HG03439 (cell line): ENCODE measurements at regions not wholly inside any gene's neighbourhood (a gene's known extent, or its start where the extent isn't known, plus 50 kb on each side); places are given as distances from the start of the nearest gene placed in this dataset.
"Not testable (repeated sequence)": the region's sequence is repeated elsewhere in the genome, so short reads cannot be mapped to it uniquely, and the experiment has no call there.

Source experiments
- ATAC-seq: cut with Tn5 transposase; IDR thresholded peaks from one replicate; pipeline ENCODE4 v1.9.1; 2021; ENCODE audit warnings: mild to moderate bottlenecking, moderate library complexity; ENCODE audit not compliant: unreplicated experiment

- ATAC-seq, result no peak
These were observed 242.5 kb downstream of the MYCN start for GRCh38 chr2:16182841-16183240.

DNA sequence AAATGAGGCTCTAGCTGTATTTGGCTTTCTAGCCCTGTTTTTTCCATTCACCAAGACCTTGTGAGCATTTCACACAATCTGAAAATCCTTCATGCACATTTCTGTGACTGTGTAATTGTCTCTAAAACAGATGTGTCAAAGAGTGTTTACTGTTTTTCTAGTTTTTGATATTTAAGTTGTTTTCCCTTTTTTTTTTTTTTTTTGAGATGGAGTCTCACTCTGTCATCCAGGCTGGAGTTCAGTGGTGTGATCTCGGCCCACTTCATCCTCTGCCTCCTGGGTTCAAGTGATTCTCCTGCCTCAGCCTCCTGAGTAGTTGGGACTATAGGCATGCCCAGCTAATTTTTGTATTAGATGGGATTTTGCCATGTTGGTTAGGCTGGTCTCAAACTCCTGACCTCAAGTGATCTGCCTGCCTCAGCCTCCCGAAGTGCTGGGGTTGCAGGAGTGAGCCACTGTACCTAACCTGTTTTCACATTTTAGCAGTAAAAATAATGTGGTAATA, 242.0 kb downstream of the MYCN start:
- not testable (repeated sequence) for ATAC-seq

DNA sequence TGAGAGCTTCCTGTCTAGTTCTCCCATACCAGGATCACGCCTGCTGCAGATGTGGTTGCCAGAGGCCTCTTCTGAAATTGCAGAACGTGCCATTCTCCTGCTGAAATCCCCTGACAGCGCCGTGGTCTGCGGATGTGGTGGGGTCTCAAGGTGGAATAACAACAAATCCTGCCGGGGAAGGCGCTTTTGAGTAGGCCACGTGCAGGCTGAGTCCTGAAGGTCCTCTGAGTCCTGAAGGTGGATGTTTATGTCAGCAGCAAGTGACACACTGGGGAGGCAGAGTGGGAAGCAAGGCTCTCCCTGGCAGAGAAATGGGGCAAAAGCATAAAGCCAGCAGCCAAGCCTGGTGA, 241.4 kb downstream of the MYCN start:
- ATAC-seq, result no peak

GRCh38 chr2:16181062-16181740, 240.9 kb downstream of the MYCN start:
- no peak for ATAC-seq

- no peak for ATAC-seq
These were observed 240.3 kb downstream of the MYCN start for GRCh38 chr2:16180631-16181030.

DNA sequence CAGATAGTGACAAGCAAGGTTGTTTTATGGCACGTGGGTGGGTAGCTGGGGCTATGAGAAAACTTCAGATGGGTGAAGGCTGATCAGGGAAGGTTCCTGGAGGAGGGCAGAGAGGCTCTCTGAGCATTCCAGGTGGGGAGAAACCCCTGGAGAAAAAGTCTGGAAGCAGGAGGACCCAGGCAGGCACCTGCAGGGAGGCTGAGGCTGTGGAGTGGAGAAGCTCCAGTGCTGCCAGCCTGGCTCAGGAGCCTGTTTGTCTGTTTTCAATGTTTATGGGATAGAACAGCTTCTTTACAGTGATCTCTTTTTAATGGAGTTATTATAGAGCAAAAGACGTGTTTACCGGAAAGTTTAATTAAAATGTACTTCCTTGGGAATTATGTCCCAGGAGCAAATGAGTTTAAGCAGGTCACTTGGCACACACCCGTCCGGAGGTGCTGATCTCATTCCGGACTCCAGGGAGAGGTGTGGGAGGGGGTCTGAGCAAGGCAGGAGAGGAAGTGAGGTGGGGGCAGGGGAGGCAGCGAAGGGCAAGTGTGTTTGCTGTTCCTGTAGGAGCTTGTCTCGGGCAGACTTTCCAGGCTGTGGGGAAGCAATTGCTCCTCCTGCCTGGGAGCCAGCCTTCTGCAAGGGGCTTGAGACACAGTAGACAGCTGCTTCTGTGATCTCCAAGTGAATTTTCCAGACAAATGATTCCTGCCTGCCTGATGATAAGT, 239.5 kb downstream of the MYCN start:
- no peak for ATAC-seq

- ATAC-seq, result no peak
These were observed 238.3 kb downstream of the MYCN start for GRCh38 chr2:16178551-16179130.

DNA sequence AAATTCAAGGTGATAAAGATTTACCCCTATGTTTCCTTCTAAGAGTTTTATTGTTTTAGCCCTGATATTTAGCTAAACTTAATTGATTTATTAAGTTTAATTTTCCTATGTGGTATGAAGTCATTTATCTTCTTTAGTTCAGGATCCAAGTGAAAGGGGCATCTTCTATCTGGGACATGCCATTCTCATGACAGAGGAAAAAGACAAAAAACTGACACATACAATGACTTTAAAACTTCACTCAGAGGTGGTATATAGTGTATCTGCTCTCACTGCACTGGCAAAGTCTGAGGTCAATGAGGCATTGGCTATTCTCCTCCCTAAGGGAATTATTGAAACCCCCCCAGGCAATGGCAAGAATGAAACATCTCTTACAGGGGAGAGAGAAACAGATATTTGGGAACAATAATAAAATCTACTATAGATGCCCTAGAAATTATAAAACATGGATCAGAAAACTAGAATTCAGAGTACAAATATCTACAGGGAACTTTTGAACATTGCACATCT, 237.4 kb downstream of the MYCN start:
- no peak for ATAC-seq

DNA sequence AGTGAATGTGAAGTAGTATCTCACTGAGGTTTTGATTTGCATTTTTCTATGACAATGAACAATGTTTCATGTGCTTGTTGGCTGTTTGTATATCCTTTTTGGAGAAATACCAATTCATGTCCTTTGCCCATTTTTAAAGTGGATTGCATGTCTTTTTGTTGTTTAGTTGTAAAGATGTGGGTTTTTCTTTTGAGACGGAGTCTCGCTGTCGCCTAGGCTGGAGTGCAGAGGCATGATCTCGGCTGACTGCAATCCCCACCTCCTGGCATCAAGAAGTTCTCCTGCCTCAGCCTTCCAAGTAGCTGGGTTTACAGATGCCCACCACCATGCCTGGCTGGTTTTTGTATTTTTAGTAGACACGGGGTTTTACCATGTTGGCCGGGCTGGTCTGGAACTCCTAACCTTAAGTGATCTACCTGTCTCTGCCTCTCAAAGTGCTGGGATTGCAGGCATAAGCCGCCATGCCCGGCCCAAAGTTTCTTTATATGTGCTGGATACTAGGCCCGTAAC, 236.7 kb downstream of the MYCN start:
- ATAC-seq, result no peak

GRCh38 chr2:16175247-16175825, 235.0 kb downstream of the MYCN start:
- no peak for ATAC-seq

GRCh38 chr2:16174693-16175045, 234.3 kb downstream of the MYCN start:
- no peak for ATAC-seq

DNA sequence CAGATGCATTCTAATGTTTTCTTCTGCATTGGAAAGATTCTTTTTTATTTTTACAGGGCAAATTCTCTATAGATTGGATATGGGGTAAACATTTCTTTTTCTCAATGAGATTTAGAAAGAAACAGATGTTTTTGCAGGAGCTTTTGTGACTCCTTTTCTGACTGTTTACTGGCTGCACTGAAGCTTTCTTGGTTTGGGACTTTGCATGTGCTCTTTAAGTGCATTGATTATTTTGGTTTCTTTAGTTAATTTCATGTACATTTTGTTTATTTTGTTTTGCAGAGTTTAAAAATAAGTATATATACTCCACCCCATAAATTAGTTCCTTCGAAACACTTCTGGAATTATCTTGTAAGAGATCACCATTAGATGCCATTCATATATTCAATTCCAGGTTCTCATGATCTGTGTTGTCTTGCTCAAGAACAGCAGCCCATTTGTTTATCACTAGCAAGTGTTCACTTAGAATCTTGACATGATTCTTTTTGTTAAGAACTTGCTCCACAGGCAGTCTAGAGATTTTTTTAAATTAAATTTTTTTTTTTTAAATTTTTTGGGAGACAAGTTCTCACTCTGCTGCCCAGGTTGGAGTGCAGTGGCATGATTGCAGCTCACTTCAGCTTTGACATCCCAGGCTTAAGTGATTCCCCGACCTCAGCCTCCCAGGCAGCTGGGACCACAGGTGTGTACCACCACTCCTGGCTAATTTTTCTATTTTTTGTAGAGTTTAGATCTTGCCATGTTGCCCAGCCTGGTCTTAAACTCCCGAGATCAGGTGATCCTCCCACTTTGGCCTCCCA, 233.7 kb downstream of the MYCN start:
- ATAC-seq, result no peak

GRCh38 chr2:16172324-16173175, 232.2 kb downstream of the MYCN start:
- ATAC-seq, result no peak

DNA sequence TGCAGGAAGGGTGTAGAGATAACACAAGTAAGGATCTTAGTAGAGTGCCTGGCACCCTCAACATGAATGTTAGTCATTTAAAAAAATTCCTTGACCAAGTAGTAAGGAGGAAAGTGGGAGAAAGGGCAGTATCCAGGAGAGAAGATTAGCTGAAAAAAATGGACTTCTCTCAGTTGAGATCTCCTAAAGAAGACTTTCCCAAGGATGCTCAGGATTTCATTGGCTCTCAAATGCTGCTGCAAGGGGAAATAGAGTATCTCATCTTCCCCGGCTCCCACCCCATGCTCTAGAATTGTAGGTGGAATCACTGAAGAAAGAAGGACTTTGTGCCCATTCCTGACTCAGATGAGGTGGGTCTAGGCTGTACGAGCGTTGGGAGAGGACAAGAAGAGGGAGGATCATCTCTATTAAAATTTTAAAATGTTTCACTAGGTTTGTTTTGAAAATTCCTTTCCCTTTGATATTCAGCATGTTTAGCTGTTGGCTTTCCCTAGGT, 231.1 kb downstream of the MYCN start:
- no peak for ATAC-seq

DNA sequence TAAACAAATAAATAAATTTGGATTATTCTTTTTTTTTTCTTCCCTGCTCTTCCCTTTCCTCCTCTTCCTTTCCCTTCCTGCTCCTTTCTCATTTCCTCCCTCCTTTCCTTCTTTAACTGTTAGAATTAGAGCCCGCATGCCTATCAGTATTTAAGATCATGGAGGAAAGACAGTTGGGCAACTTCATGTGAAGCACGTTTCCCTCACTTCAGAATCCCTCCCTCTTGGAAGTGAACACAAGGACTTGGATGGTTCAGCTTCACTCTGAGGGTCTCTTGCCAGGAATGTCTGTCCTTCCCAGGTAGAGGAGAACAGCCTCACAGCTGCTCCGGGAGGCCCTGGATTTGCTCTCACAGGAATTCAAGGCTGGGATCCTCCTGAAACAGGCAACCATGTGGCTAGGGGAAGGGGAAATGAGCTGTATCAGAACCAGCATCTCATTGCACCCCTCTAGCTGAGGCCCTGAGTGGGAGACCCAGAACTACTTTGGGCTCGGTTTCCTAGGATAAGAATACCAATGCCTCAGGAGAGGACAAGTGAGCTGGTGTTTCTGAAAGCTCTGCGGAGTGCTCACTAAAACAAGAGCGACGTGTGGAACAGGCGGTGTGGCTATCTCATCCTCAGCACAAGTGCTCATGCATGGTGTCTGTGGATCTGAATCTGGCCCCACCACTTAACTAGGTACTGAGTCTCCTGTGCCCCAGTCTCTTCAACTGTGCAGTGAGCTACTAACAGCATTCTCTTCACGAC, 230.5 kb downstream of the MYCN start:
- no peak for ATAC-seq

GRCh38 chr2:16169381-16169960, 229.1 kb downstream of the MYCN start:
- no peak for ATAC-seq

DNA sequence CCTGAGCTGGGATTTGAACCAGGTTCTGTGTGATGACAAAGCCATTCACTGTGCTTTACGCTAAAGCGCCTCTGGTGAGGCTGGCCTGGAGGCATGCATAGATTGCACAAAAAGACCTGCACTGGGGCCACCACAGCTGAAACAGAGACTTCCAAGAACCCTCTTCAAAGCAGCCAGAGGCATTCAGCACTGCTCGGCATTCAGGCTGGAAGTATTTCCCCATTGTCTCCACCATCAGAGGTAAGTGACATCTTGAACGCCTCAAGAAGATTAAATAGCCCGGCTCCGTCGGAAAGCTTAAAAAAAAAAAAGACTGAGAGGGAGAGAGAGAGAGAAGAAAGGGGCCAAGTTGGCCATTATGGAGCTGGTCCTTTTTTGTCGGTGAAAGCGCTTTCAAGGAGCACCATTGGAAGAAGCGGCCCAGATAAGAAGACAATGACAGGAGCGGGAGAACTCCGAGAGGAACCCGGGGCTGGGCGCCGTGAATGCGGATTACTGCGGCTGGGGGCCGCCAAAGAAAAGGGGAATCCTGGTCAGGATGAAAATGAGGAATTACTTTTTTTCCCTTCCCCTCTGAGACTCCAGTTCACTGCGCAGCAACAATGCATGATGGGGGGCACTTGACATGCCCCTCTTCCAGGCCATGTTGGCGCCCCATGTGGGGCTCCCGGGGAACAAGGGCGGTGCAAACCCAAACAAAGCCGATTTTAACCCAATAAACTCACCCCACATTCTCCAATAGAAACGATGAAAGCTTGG, 228.3 kb downstream of the MYCN start:
- no peak for ATAC-seq
